ENCODE measurements at regions not wholly inside any gene's neighbourhood (a gene's known extent, or its start where the extent isn't known, plus 50 kb on each side); places are given as distances from the start of the nearest gene placed in this dataset.

DNA sequence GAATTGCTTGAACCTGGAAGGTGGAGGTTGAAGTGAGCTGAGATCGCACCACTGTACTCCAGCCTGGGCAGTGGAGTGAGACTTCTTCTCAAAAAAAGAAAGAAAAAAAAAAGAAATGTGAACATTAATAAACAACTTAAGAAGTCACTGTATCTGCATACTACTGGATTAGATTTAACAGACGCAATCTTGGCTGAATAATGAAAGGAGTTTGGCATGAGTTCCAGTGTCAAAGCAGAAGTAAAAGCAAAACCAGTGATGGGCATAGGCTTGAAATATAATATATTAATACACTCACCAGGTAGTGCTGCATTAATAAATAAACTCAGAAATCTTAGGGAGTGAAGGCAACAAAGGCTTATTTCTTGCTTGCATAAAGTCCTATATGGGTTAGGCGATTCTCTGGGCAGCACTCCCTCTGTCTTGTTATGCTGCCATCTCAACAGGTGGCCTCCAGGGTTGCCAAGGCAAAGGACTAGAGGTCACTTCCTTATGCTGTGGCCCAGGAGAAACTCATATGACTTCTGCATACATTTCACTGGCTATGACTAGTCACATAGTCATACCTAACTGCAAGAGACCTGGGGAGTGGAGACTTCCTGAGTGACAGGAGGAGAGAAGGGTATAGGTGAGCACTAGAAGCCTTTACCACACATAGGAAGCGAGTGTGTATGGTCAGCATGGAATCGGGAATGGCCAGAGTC, 296.2 kb upstream of the SPRED2 start:
- TF ChIP-seq, protein P1, sequence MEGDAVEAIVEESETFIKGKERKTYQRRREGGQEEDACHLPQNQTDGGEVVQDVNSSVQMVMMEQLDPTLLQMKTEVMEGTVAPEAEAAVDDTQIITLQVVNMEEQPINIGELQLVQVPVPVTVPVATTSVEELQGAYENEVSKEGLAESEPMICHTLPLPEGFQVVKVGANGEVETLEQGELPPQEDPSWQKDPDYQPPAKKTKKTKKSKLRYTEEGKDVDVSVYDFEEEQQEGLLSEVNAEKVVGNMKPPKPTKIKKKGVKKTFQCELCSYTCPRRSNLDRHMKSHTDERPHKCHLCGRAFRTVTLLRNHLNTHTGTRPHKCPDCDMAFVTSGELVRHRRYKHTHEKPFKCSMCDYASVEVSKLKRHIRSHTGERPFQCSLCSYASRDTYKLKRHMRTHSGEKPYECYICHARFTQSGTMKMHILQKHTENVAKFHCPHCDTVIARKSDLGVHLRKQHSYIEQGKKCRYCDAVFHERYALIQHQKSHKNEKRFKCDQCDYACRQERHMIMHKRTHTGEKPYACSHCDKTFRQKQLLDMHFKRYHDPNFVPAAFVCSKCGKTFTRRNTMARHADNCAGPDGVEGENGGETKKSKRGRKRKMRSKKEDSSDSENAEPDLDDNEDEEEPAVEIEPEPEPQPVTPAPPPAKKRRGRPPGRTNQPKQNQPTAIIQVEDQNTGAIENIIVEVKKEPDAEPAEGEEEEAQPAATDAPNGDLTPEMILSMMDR (IDR thresholded peaks at IDR 0.05) = no peak
- no peak for TF ChIP-seq POLR2A (IDR thresholded peaks at IDR 0.05)
- Histone ChIP-seq H3K27ac (no peak overlapping the region), H3K4me3 (no peak overlapping the region), H3K36me3 (no peaks in the 10 kb centered on the region), H3K9me3 (no peaks in the 10 kb centered on the region), H3K4me1 (no peaks in the 10 kb centered on the region), H3K27me3 (no peaks in the 10 kb centered on the region)
- DNase-seq = no peak

DNA sequence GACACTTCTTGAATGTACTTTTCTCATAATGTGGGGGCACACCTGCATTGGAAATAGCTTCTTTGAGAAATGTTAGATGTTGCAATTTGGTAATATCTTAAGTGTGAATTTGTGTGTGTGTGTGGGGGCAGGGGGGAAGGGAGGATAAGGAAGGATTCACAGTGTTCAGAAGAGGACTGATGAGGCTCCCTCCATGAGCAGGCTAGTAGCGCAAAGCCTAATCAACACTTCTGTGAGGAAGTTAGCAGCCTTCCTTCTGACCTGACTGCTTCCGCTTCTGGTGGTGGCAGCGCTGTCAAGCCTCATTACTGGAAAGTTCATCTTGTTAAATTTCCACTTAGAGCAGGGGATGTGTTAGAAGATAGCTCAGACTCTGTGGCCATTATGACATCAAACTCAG, 295.4 kb upstream of the SPRED2 start:
- no peaks in the 10 kb centered on the region for H3K9me3 ChIP-seq

DNA sequence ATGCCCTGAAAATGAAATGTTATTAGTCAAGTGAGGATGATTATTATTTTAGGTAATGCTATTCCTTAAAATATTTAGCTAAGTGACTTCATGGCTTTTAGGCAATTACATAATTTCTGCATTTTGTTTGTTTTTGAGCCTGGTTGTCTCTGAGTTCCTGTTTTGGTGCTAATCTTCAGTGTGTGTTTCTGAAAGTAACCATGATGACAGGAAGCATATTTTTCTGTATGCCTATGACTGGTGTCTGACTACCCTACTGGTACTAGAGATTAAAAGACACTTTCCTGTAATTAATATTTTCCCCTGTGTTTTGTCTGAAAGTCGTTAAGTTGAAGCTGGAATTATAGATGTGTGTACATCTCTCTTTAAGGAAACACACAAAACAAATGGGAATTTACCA, 295.0 kb upstream of the SPRED2 start:
- H3K4me1 ChIP-seq = no peaks in the 10 kb centered on the region
- H3K27ac ChIP-seq = no peak overlapping the region
- H3K36me3 ChIP-seq = no peaks in the 10 kb centered on the region
- H3K27me3 ChIP-seq = no peaks in the 10 kb centered on the region
- DNase-seq = no peak
- no peak for TF ChIP-seq POLR2A (IDR thresholded peaks at IDR 0.05)
- TF ChIP-seq, protein P1 (IDR thresholded peaks at IDR 0.05) = no peak
- no peaks in the 10 kb centered on the region for H3K9me3 ChIP-seq
- no peak overlapping the region for H3K4me3 ChIP-seq

More for the DNA sequence above, 295.4 kb upstream of the SPRED2 start:
- no peak overlapping the region for H3K27ac ChIP-seq
- no peaks in the 10 kb centered on the region for H3K36me3 ChIP-seq
- H3K4me1 ChIP-seq = no peaks in the 10 kb centered on the region
- no peaks in the 10 kb centered on the region for H3K27me3 ChIP-seq
- TF ChIP-seq, protein P1 (IDR thresholded peaks at IDR 0.05) = no peak
- TF ChIP-seq POLR2A (IDR thresholded peaks at IDR 0.05) = no peak
- no peak overlapping the region for H3K4me3 ChIP-seq
- no peak for DNase-seq

DNA sequence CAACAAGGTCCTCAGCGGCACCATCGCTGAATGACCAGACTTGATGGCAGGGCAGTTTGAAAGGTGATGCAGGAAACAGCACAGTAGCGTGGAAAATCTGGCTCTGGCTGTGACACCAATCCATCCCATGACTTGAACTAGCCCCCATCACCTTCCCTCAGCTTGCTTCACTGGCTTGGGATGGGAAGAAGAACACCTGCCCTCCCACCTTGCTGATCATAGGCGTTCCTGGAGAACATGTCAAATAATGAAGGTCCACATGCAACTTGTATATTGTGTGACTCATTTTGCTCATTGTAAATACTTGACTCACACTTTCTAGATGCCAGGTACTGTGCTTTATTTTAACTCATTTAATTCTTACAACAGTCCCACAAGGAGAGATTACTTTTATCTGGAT, 292.4 kb upstream of the SPRED2 start:
- no peak for DNase-seq
- no peak overlapping the region for H3K4me3 ChIP-seq
- H3K36me3 ChIP-seq = no peaks in the 10 kb centered on the region
- no peaks in the 10 kb centered on the region for H3K9me3 ChIP-seq
- H3K27ac ChIP-seq = no peak overlapping the region
- no peaks in the 10 kb centered on the region for H3K27me3 ChIP-seq
- H3K4me1 ChIP-seq = no peaks in the 10 kb centered on the region
- no peak for TF ChIP-seq POLR2A (IDR thresholded peaks at IDR 0.05)
- TF ChIP-seq, protein P1 (IDR thresholded peaks at IDR 0.05) = no peak

DNA sequence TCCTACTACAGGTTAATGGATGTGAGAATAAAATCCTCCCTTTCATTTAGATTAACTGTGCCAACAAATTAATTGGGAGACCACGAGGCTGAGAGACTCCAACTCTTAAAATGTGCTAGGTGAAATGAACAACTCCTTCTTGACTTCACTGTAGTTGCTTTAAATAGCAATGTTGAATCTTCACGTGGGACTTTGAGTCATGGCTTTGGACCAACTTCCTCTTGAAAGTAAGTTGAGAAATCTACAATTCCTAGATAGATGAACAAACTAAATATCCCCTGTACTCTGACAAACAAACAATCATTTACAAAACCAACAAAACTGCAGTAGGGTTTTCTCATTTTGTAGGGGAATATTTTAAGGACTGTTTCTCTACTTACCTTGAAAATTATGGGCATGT, 291.9 kb upstream of the SPRED2 start:
- no peak for DNase-seq
- H3K4me1 ChIP-seq = no peaks in the 10 kb centered on the region

More for the DNA sequence above, 291.9 kb upstream of the SPRED2 start:
- TF ChIP-seq, protein P1 (IDR thresholded peaks at IDR 0.05) = no peak
- no peak for TF ChIP-seq POLR2A (IDR thresholded peaks at IDR 0.05)
- Histone ChIP-seq H3K4me3 (no peak overlapping the region), H3K27ac (no peak overlapping the region), H3K27me3 (no peaks in the 10 kb centered on the region), H3K36me3 (no peaks in the 10 kb centered on the region), H3K9me3 (no peaks in the 10 kb centered on the region)

Measured in Peyer's patch (tissue), 4 donors.